HUES48 (cell line): ENCODE measurements at regions not wholly inside any gene's neighbourhood (a gene's known extent, or its start where the extent isn't known, plus 50 kb on each side); places are given as distances from the start of the nearest gene placed in this dataset.

Source experiments
- H3K27ac ChIP-seq: one replicate; pipeline ENCODE4 v1.7.0; 2013; ENCODE audit warnings: low read depth, low read length, inconsistent platforms
- H3K27me3 ChIP-seq: 2 replicates; pipeline ENCODE4 v1.6.1; 2013; ENCODE audit warnings: mild to moderate bottlenecking, low read length; ENCODE audit not compliant: control insufficient read depth, insufficient read depth
- H3K36me3 ChIP-seq: 2 replicates; pipeline ENCODE4 v1.6.1; 2013; ENCODE audit warnings: low read length; ENCODE audit not compliant: control insufficient read depth, insufficient read depth
- H3K4me1 ChIP-seq: 2 replicates; pipeline ENCODE4 v1.6.1; 2013; ENCODE audit warnings: mild to moderate bottlenecking, low read length; ENCODE audit not compliant: control insufficient read depth, insufficient read depth
- H3K4me3 ChIP-seq: 2 replicates; pipeline ENCODE4 v1.5.1; 2013; ENCODE audit warnings: mild to moderate bottlenecking, low read depth, low read length
- H3K9ac ChIP-seq: 2 replicates; pipeline ENCODE4 v1.6.1; 2013; ENCODE audit warnings: mild to moderate bottlenecking, low read depth, low read length, moderate library complexity
- H3K9me3 ChIP-seq: 2 replicates; pipeline ENCODE4 v1.6.1; 2013; ENCODE audit warnings: low read length; ENCODE audit not compliant: control insufficient read depth, insufficient read depth

GRCh38 chr2:9769171-9770005 lies 73.9 kb upstream of the TAF1B start:
- peaks cover 33% of the 10 kb centered on the region for H3K4me1 ChIP-seq
- no peak overlapping the region for H3K4me3 ChIP-seq

GRCh38 chr2:9770006-9770307 lies 73.3 kb upstream of the TAF1B start:
- H3K9ac ChIP-seq: no peak overlapping the region
- peaks cover 2% of the 10 kb centered on the region; the same call in 1 of the 2 replicates for H3K27me3 ChIP-seq
- no peaks in the 10 kb centered on the region for H3K36me3 ChIP-seq
- H3K4me3 ChIP-seq: no peak overlapping the region
- peaks cover 33% of the 10 kb centered on the region for H3K4me1 ChIP-seq
- H3K27ac ChIP-seq: no peak overlapping the region
- no peaks in the 10 kb centered on the region for H3K9me3 ChIP-seq

More at GRCh38 chr2:9769171-9770005, 73.9 kb upstream of the TAF1B start:
- Histone ChIP-seq H3K27ac (no peak overlapping the region), H3K9me3 (no peaks in the 10 kb centered on the region), H3K9ac (no peak overlapping the region), H3K36me3 (no peaks in the 10 kb centered on the region), H3K27me3 (peaks cover 2% of the 10 kb centered on the region; the same call in 1 of the 2 replicates)

- no peaks in the 10 kb centered on the region for H3K36me3 ChIP-seq
- H3K9me3 ChIP-seq: no peaks in the 10 kb centered on the region
- H3K27ac ChIP-seq: no peak overlapping the region
- H3K4me1 ChIP-seq: peaks cover 33% of the 10 kb centered on the region
- H3K9ac ChIP-seq: no peak overlapping the region
- peaks cover 2% of the 10 kb centered on the region; the same call in 1 of the 2 replicates for H3K27me3 ChIP-seq
- no peak overlapping the region for H3K4me3 ChIP-seq
Observed at GRCh38 chr2:9770308-9771100, 72.8 kb upstream of the TAF1B start.

GRCh38 chr2:9771101-9771449 lies 72.2 kb upstream of the TAF1B start:
- no peak overlapping the region for H3K4me3 ChIP-seq
- no peaks in the 10 kb centered on the region for H3K9me3 ChIP-seq
- H3K27me3 ChIP-seq: peaks cover 2% of the 10 kb centered on the region; the same call in 1 of the 2 replicates
- no peaks in the 10 kb centered on the region for H3K36me3 ChIP-seq
- peaks cover 32% of the 10 kb centered on the region for H3K4me1 ChIP-seq
- no peak overlapping the region for H3K9ac ChIP-seq
- no peak overlapping the region for H3K27ac ChIP-seq

GRCh38 chr2:9771481-9772017 lies 71.7 kb upstream of the TAF1B start:
- no peaks in the 10 kb centered on the region for H3K36me3 ChIP-seq
- H3K9me3 ChIP-seq: no peaks in the 10 kb centered on the region
- H3K4me3 ChIP-seq: no peak overlapping the region
- no peak overlapping the region for H3K27ac ChIP-seq
- H3K27me3 ChIP-seq: peaks cover 2% of the 10 kb centered on the region; the same call in 1 of the 2 replicates
- H3K4me1 ChIP-seq: peaks cover 30% of the 10 kb centered on the region
- H3K9ac ChIP-seq: no peak overlapping the region

GRCh38 chr2:9772035-9772998 lies 71.0 kb upstream of the TAF1B start:
- Histone ChIP-seq H3K4me1 (peaks cover 30% of the 10 kb centered on the region), H3K27me3 (peaks cover 2% of the 10 kb centered on the region; the same call in 1 of the 2 replicates), H3K9me3 (no peaks in the 10 kb centered on the region), H3K9ac (no peak overlapping the region), H3K4me3 (no peak overlapping the region), H3K27ac (no peak overlapping the region), H3K36me3 (no peaks in the 10 kb centered on the region)

GRCh38 chr2:9772999-9773902 lies 70.0 kb upstream of the TAF1B start:
- peaks cover 22% of the 10 kb centered on the region for H3K4me1 ChIP-seq
- no peak overlapping the region for H3K4me3 ChIP-seq
- H3K36me3 ChIP-seq: no peaks in the 10 kb centered on the region
- H3K27ac ChIP-seq: no peak overlapping the region
- peaks cover 2% of the 10 kb centered on the region; the same call in 1 of the 2 replicates for H3K27me3 ChIP-seq
- H3K9me3 ChIP-seq: no peaks in the 10 kb centered on the region
- H3K9ac ChIP-seq: no peak overlapping the region

- peaks cover 2% of the 10 kb centered on the region; the same call in 1 of the 2 replicates for H3K27me3 ChIP-seq
Observed at GRCh38 chr2:9773903-9774239, 69.4 kb upstream of the TAF1B start.

GRCh38 chr2:9774266-9774665 lies 69.0 kb upstream of the TAF1B start:
- no peaks in the 10 kb centered on the region for H3K36me3 ChIP-seq
- H3K27me3 ChIP-seq: peaks cover 2% of the 10 kb centered on the region; the same call in 1 of the 2 replicates
- H3K9me3 ChIP-seq: no peaks in the 10 kb centered on the region
- H3K9ac ChIP-seq: no peak overlapping the region
- H3K4me1 ChIP-seq: peaks cover 13% of the 10 kb centered on the region
- H3K4me3 ChIP-seq: no peak overlapping the region
- no peak overlapping the region for H3K27ac ChIP-seq

More at GRCh38 chr2:9773903-9774239, 69.4 kb upstream of the TAF1B start:
- Histone ChIP-seq H3K4me3 (no peak overlapping the region), H3K9ac (no peak overlapping the region), H3K36me3 (no peaks in the 10 kb centered on the region), H3K9me3 (no peaks in the 10 kb centered on the region), H3K27ac (no peak overlapping the region), H3K4me1 (peaks cover 17% of the 10 kb centered on the region)
